Right forelimb (tissue), 1 donor: ENCODE measurements at regions not wholly inside any gene's neighbourhood (a gene's known extent, or its start where the extent isn't known, plus 50 kb on each side); places are given as distances from the start of the nearest gene placed in this dataset.

Experiments
- DNase-seq: peaks from one replicate; pipeline ENCODE4 v3.0.0-alpha.2; 2018

DNA sequence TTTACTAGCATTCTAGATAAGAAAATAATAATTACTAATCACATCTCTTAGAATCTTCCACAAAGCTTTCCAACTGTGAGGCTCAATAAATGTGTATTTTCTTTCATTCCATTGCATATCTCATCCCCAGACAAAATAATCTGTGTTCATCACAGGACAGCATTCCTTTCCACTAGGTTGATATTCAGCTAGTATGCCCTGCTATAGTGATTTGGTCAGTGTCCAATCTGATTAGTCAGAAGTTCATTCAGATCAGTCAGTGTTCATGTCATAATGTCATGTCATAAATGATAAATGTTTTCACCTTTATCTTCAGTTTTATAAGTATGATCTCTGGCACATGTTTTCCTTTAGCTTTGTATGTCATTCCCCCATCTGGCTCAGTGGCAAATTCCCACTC is 611.4 kb downstream of the KCTD8 start:
- no peak for DNase-seq

DNA sequence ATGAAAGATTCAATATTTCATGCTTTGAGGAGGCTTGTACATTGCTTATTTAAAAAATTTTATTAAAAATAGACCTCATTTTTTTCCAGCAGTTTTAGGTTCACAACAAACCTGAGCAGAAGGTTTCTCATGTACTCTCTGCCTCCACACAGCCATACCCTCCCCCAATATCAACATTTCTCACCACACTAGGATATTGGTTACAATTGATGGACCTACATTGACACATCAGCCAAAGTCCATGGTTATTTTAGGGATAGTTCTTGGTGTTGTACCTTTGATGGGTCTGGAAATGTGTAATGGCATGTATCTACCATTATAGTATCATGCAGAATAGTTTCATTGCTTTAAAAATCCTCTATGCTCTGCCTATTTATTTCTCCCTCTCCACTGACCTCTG is 611.0 kb downstream of the KCTD8 start:
- no peak for DNase-seq

DNA sequence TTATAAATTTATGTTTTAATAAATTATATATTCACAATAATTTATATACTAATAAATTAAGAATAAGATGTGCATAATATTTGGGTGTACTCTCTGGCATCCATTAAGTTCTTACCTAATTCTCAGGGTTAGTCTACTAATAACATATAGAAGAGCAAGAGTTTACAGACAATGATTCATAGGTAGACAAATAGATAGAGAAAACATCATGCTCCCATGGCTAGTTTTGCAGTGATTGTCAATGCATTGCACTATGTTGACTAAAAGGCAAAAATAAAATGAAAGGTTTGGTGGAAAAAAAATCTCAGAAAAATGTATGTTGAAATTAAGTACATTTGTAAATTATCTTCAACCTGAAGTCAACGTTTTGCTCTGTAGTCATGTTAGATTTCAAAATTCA is 606.0 kb downstream of the KCTD8 start:
- DNase-seq: no peak

DNA sequence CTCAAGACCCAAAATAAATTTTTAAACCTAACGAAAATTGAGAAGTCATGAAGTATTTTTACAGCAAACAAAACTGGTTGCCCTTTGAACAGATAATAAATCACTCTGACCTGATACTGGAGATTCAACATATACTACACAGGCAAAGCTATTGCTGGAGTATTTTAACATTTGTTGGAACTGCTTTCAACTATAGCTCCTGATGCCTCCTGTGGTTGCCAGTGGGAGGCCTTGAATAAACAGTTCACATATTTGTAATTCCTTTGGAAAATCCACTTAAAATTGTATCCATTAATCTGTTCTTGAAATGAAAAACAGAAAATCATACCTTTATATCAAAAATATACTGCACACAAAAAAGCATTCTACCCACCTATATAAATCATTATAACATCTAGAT is 605.1 kb downstream of the KCTD8 start:
- no peak for DNase-seq

DNA sequence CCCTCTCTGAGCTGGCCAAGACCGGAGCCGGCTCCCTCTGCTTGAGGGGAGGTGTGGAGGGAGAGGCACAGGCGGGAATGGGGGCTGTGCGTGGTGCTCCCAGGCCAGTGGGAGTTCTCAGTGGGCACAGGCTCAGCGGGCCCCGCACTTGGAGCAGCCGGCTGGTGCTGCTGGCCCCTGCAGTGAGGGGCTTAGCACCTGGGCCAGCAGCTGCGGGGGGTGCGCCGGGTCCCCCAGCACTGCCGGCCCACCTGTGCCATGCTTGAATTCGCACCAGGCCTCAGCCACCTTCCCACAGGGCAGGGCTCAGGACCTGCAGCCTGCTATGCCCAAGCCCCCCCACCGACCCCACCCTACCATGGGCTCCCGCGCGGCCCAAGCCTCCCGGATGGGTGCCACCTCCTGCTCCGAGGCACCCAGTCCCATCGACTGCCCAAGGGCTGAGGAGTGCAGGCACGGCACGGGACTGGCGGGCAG is 602.5 kb downstream of the KCTD8 start:
- no peak for DNase-seq

DNA sequence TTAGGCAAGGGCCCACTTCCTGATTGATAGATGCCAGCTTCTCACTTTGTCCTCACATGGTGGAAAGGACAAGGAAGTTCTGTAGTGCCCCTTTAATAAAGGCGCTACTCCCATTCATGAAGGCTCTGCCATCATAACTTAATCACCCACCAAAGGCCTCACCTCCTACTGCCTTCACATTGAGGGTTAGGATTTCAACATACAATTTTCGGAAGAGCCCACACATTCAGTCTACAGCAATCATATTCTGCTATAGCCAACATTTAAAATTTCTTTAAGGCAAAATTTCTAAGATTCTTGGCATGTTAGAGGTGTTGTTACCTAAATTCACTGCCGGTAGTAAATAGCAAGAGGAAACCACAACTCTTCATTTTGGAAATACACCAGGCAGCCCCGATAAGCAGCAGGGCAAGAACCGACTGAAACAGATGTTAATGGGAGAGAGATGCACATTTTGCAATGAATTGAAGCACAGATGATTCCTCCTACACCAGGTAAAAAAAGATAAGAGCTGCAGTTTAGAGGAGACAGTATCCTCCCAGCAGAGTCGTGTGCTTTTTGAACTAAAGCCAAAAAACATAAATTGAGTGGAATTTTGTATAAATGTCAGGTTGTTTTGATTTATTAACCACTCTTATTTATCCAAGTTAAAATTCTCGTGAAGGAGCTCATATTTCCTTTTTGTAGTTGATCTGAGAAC is 594.9 kb downstream of the KCTD8 start:
- DNase-seq: no peak

DNA sequence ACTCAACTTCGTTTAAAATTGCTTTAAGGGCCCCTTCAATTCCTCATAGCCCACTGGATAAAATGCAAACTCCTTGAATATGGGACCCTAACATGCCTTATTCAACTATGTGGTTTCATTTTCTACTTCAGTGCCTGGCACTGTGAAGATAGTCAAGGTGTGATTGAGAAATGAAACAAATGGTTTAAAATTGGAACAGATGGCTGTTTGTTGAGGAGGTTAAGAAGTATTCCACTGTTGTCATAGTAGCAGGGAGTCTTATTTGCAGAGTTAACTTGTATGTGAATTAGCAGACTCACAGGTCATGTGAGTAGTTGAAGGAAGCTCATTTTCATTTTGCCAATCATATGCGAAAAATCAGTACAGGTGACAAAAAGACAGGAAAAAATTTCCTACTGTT is 593.3 kb downstream of the KCTD8 start:
- DNase-seq: no peak

DNA sequence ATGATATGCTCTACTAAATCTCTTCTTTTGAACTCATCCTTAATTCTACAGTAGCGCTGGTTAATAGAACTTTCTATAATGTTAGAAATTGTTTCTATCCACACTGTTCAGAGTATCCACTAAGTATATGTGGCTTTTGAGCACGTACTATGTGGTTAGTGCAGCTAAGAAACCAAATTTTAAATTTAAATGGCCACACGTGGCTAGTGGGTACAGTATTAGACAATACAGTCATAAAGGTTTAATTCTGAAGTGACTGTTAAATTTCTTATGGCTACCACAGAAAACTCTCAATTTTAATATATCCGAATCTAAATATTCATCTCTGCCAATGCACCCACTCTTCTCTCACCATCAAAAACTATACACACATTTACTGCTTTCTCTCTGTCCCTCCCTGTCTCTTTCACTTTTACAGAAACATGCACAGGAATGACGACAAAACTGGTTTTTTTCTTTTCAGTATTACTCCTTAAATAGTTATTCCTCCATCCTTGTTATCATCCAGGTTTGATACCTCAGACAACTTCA is 583.9 kb downstream of the KCTD8 start:
- DNase-seq: no peak

DNA sequence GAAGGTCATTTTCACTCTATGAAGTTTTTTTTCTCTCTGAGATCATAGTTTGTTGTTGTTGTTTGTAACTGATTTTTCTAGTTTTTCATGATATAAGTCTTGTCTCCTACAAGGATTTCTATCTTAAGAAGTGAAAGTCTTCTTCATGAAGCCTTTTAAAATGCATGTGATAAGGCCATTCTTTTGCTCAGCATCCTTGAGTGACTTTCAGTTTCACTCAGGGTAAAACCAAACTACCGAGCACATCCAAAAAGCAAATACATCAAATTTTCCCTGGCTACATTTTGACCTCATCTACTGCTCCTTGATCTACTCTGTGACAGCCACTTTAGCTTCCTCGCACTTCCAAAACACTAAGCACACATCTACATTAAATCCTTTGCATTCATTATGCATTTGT is 580.7 kb downstream of the KCTD8 start:
- no peak for DNase-seq

DNA sequence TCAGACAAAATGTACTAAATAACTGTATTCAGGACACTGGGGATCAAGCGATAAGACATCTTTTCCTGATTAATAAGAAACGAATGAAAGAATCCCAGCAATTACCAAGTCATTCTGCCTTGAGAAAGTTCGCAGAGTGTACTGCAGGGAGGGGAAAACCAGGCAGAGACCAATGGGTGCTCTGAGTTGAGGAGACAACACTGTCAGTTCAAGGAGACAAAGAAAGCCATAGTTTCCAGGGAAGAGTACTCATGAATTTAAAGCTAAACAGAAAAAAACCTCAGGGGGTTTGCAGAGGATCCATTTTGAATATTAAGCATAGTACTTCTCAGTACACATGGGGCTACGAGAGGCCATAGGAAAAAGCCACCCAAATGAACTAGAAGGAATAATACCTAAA is 573.0 kb downstream of the KCTD8 start:
- DNase-seq: no peak

DNA sequence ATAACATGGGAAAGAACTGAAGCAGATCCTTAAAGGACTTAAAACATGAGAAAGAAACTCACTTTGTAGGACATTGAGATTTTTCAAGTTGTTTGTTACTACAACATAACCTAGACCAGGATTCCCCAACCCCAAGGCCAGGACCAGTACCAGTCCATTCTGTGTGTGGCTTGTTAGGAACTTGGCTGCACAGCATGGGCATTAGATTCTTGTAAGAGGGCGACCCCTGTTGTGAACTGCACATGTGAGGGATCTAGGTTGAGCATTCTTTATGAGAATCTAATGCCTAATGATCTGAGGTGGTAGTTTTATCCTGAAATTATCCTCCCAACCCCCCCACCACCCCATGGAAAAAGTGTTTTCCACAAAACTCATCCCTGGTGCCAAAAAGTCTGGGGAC is 566.1 kb downstream of the KCTD8 start:
- no peak for DNase-seq

DNA sequence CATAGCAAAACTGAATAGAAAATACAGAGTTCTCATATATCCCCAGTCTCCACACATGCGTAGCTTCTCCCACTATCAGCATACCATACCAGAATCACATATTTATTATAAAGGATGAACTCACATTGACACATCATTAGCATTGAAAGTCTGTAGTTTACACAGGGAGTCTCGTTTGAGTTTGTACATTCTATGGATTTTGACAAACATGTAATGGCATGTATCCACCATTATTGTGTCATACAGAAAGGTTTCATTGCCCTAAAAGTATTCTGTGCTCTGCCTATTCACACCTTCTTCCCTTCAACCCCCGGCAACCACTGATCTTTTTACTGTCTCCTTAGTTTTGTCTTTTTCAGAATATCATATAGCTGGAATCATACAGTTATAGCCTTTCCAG is 562.4 kb downstream of the KCTD8 start:
- DNase-seq: no peak

DNA sequence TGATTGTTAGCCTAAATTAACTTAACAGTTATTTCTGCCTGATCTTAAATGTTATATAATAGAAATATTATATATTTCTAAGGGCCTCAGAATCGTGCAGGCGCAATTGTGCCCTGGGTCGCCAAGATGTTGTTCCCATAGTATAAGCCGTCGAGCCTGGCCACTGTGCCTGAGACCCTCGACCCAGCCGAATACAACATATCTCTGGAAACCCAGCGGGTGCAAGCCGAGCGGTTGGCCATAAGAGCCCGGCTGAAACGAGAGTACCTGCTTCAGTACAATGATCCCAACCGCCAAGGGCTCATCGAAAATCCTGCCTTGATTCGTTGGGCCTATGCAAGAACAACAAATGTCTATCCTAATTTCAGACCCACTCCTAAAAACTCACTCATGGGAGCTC is 549.8 kb downstream of the KCTD8 start:
- no peak for DNase-seq

DNA sequence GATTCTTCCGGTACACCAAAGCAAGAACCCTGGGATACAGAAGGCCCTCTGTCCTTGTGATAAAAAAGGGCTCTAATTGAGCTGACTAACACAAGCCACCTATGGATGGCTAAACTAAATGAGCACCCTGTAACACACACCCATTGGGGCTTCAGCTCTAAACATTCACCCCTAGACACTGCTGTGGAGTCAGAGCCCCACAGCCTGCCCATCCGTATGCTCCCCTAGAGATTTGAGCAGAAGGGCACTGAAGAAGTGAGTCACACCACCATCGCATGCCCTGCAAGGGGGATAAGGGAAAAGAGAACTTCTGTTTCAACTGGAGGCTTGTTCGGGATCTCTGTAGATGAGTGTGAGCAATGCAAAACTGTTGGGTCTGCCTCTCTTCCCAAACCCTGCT is 545.2 kb downstream of the KCTD8 start:
- DNase-seq: no peak

DNA sequence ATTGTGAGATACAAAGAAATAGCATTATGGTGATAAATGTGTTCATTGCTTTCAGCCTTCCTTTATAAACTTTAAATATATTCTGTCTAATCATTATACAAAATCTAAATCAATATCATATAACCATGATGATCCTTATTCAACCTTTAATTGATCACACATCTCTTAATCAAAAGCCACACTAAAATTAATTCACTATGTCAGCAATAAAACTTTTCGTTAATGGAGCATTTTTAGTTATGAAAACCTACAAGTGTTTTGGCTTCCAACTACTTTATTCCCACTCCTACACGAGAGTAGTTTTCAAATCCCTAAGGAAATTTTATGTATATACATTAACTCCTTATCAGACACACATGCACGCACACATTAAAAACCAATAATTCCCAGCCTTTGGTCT is 530.2 kb downstream of the KCTD8 start:
- no peak for DNase-seq

DNA sequence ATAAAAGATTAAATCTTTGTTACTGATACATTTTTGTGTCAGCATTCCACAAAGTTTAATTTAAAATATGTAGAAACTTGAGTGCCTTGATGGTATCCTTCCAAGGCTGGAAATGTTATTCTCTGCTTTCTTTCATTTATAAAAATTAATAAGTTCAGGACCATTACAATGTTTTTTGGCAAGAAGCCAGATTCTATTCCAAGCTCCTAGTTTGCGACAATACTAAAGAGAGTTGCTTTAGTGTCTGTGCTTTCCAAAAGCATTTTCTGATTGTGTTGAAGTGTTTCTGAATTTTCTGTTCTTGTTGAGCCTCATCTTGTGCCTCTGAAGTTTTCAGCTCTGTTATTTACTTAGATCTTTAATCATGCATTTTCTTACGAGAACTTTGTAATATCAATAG is 516.2 kb downstream of the KCTD8 start:
- DNase-seq: no peak

DNA sequence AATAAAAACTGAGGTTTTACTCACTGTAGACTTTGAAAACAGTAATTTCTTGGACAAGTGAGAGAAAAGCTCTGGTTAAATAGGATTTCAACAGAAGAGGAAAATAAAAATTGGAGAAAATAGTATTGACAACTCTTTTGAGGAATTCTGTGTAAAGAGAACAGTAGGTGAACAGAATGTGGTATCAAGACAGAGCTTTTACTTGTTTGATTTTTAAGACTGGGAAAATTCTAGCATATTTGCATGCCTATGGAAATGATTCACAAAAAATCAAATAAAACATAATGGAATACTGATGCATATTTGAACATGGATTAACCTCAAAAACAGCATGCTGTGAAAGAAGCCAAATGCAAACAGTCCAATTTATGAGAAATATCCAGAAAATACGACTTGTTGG is 504.6 kb downstream of the KCTD8 start:
- DNase-seq: no peak

DNA sequence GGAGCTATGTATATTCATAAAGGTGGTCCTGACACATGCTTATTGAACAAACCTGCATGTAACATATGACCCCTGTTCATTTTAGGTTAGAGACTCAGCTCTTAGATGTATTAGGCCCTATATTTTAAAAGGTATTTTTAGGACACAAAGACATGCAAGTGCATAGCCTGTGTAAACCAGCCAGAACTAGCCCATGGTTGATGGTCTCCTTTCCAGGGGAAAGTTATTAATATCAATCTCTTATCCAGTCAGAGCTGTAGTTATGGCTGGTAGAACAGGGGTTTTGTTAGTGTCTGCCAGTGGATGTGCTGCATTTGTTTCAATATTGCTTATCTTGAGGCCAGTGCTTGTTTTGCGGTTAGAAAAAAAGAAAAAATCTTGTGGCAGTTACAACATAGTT is 488.6 kb downstream of the KCTD8 start:
- DNase-seq: no peak

DNA sequence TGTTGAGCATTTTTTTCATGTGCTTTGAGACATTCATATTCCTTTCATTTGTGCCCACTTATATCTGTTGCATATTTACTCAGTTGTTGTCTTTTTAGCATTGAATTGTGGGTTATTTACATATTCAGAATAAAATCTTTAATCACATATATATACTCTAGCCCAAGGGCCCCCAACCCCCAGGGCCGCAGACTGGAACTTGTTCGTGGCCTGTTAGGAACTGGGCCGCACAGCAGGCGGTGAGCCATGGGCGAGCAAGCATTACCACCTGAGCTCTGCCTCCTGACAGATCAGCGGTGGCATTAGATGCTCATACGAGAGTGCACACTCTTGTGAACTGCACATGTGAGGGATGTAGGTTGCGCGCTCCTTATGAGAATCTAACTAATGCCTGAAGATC is 480.6 kb downstream of the KCTD8 start:
- DNase-seq: no peak

DNA sequence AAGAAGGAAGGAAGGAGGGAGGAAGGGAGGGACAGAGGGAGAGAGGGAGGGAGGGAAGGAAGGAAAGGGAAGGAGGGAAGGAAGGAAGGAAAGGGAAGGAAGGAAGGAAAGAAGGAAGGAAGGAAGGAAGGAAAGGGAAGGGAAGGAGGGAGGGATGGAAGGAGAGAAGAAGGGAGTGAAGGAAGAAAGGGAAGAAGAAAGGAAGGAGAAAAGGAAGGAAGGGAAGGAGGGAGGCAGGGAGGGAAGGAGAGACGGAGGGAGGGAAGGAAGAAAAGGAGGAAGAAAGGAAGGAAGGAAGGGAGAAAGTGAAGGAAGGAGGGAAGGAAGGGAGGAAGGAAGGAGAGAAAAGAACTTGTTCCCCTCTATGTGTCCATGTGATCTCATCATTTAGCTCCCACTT is 465.0 kb downstream of the KCTD8 start:
- no peak for DNase-seq

DNA sequence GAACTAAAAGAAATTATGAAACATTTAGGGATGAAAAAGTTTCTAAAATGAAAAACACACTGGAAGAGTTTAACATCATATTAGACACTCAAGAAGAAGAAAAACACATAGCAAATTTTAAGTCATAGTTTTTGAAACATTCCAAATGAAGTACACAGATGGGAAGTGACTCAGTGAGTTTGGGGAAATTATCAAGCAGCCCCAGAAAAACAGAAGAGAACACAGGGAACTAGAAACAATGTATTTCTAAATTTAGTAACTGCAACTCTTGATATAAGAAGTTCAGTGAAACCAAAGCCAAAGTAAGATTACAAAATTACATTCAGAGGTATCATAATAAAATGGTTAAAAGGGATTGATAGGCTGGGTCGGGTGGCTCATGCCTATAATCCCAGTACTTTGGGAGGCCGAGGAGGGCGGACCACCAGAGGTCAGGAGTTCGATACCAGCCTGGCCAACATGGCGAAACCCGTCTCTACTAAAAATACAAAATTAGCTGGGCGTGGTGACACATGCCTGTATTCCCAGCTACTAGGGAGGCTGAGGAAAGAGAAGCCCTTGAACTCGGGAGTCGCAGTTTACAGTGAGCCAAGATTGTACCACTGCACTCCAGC is 461.2 kb downstream of the KCTD8 start:
- no peak for DNase-seq

DNA sequence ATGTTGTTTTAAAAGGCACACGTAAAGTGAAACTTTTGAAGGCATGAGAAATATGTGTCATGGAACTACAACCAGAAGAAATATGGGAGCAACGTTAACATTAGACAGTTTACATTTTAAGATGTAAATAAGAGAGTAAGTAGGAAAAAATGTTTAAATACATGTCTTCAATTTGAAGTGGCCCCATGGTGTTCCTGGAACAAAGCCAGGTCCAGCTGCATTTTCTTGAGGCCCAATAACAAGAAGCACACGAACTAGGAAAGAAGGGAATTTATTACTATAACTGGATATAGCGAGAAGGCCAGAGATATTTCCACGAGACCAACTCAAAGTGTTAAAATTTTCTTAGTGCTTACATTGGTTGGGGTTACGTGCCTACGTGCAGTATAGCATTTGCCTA is 458.1 kb downstream of the KCTD8 start:
- no peak for DNase-seq

DNA sequence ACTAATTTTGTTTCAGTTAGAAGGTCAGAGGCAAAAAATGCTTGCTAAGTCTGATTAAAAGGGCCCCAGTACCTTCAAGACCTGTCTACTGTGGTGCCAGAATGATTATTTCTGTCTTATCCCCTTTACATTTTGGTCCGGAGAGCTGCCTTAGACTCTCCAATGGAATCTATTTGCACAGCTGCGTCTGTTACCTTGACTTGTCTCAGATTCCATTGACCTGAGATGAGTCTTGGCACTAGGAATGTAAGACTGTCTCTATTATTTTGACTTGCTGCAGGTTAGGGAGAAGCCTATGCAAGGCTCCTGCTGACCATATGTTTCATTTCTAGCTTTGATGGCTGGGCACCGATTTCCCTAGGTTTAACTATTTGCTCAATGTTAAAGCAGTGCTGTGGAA is 457.6 kb downstream of the KCTD8 start:
- DNase-seq: no peak

DNA sequence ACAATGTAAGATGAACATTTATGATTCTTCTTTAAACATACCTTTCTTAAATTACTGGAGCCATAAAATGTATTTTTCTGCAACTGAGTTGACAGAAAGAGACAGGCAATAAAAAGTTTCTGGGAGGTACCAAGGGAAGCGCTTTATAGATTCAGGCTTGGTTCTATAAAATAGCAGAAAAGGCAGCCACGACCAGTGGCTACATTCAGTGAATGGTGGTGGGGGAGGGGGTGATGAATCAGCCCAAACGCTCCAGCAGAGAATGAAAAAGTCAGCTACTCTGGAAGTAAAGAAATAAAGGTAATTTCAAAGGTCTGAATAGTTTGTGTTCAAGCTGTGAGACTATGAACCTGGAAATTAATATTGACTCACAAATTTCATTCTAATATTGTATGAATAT is 456.1 kb downstream of the KCTD8 start:
- no peak for DNase-seq
